ENCODE measurements at regions not wholly inside any gene's neighbourhood (a gene's known extent, or its start where the extent isn't known, plus 50 kb on each side); places are given as distances from the start of the nearest gene placed in this dataset.

DNA sequence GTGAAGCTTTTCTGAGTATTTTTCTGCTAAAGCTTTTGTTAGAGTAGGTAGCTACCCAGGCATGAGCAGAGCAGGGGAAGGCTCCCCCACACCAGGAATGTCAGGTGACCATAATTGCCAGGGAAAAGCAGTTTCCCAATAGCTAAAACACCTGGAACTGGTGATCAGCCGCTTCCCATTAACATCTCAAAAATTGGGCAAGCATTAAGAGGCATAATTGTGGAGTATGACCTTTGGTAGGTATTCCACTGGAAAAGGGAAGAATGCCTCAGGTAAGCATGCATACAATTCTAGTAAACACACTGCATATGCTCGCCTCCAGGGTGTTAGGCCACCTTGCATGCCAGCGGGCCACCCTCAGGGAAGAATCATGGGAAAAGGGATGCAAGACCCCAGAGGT is 84.5 kb downstream of the CCR1 start:
- no peaks in the 10 kb centered on the region for H3K27me3 ChIP-seq (ENCODE audit: control insufficient read depth, insufficient read depth, low read length)
- H3K36me3 ChIP-seq (replicated peaks; ENCODE audit: control insufficient read depth, insufficient read depth, low read length), result no peaks in the 10 kb centered on the region
- H3K4me3 ChIP-seq (ENCODE audit: insufficient read depth, low read depth, low read length), result no peak overlapping the region
- DNase-seq, result no peak

DNA sequence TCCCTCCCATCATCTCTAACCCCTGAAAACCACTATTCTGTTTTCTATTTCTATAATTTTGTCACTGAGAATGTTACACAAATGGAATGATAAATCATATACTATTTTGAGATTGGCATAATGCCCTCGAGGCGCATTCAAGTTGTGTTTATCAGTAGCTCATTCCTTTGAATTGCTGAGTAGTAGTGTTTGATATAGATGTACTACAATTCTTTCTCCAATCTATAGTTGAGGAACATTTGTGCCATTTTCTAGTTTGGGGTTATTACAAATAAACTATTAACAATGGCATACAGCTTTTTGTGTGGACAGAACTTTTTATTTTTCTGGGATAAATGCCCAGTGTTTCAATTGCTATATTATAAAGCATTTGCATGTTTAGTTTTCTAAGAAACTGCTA is 86.0 kb downstream of the CCR1 start:
- Histone ChIP-seq H3K36me3 (replicated peaks; ENCODE audit: control insufficient read depth, insufficient read depth, low read length) (no peaks in the 10 kb centered on the region), H3K27me3 (ENCODE audit: control insufficient read depth, insufficient read depth, low read length) (no peaks in the 10 kb centered on the region), H3K4me3 (ENCODE audit: insufficient read depth, low read depth, low read length) (no peak overlapping the region)
- DNase-seq, result no peak

DNA sequence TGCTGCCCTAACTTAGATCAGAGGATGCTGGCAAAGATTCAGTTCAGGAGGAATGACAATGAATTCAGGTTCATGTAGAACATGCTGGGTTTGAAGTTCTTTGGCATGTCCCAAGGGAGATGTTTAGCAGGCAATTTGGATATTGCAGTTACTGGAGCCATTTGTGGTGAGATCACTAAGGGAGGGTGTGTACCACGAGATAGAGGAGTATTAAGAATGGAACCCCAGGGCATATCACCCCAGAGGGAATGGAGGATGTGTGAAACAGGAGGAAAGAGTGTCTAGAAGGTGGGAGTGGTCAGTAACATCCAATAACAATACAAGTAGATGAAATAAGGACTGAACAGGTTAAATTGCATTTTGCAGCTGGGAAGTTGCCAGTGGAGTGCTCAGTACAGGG is 87.1 kb downstream of the CCR1 start:
- Histone ChIP-seq H3K4me3 (ENCODE audit: insufficient read depth, low read depth, low read length) (no peak overlapping the region), H3K36me3 (replicated peaks; ENCODE audit: control insufficient read depth, insufficient read depth, low read length) (no peaks in the 10 kb centered on the region), H3K27me3 (ENCODE audit: control insufficient read depth, insufficient read depth, low read length) (no peaks in the 10 kb centered on the region)
- no peak for DNase-seq

DNA sequence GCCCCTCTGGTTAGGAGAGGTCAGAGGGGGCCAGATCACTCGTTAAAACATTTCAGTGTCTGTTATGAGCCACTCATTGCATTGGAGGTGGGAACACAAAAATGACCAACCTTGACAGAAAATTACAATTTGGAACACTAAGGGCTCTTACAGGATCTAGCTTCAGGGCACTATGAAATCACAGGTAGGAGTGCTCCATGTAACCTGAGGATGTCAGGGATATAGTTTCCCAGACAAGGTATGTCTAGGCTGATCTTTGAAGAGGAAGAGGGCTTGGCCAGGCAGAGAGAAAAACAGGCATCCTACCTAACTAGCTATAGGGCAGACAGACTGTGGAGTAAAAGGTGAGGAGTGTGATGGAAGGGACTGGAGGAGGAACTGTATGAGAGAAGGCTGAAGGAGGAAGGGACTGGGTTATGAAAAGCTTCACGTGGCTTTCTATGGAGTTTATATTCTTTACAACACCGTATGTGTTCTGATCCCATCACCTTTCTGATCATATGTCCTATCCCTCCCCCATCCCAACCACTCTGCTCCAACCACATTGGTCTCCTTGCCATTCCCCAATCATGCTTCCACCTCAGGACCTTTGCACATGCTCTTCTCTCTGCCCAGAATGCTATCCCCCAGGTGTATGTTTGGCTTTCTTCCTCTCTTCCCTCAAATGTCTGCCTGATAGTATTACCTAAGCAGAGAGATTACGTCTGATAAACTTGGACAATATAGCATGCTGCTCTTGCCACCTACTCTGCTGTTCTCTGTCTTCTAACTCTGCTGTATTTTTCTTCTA is 88.2 kb downstream of the CCR1 start:
- Histone ChIP-seq H3K4me3 (ENCODE audit: insufficient read depth, low read depth, low read length) (no peak overlapping the region), H3K36me3 (replicated peaks; ENCODE audit: control insufficient read depth, insufficient read depth, low read length) (no peaks in the 10 kb centered on the region), H3K27me3 (ENCODE audit: control insufficient read depth, insufficient read depth, low read length) (no peaks in the 10 kb centered on the region)
- DNase-seq, result no peak

- no peak for DNase-seq
- no peaks in the 10 kb centered on the region for H3K27me3 ChIP-seq (ENCODE audit: control insufficient read depth, insufficient read depth, low read length)
- H3K4me3 ChIP-seq (ENCODE audit: insufficient read depth, low read depth, low read length), result no peak overlapping the region
Measured at GRCh38 chr3:46119253-46119652, 88.9 kb downstream of the CCR1 start.

GRCh38 chr3:46116996-46117395 is 89.7 kb upstream of the XCR1 start:
- H3K27me3 ChIP-seq (ENCODE audit: control insufficient read depth, insufficient read depth, low read length), result no peaks in the 10 kb centered on the region
- H3K4me3 ChIP-seq (ENCODE audit: insufficient read depth, low read depth, low read length), result no peak overlapping the region
- no peak for DNase-seq
- H3K36me3 ChIP-seq (replicated peaks; ENCODE audit: control insufficient read depth, insufficient read depth, low read length), result no peaks in the 10 kb centered on the region

More at GRCh38 chr3:46119253-46119652, 88.9 kb downstream of the CCR1 start:
- H3K36me3 ChIP-seq (replicated peaks; ENCODE audit: control insufficient read depth, insufficient read depth, low read length), result no peaks in the 10 kb centered on the region

- H3K36me3 ChIP-seq (replicated peaks; ENCODE audit: control insufficient read depth, insufficient read depth, low read length), result no peaks in the 10 kb centered on the region
- no peak overlapping the region for H3K4me3 ChIP-seq (ENCODE audit: insufficient read depth, low read depth, low read length)
- no peak for DNase-seq
- no peaks in the 10 kb centered on the region for H3K27me3 ChIP-seq (ENCODE audit: control insufficient read depth, insufficient read depth, low read length)
Measured at GRCh38 chr3:46114323-46114988, 87.2 kb upstream of the XCR1 start.

GRCh38 chr3:46113608-46114007 is 86.3 kb upstream of the XCR1 start:
- no peaks in the 10 kb centered on the region for H3K27me3 ChIP-seq (ENCODE audit: control insufficient read depth, insufficient read depth, low read length)
- no peak overlapping the region for H3K4me3 ChIP-seq (ENCODE audit: insufficient read depth, low read depth, low read length)
- no peaks in the 10 kb centered on the region for H3K36me3 ChIP-seq (replicated peaks; ENCODE audit: control insufficient read depth, insufficient read depth, low read length)
- no peak for DNase-seq

DNA sequence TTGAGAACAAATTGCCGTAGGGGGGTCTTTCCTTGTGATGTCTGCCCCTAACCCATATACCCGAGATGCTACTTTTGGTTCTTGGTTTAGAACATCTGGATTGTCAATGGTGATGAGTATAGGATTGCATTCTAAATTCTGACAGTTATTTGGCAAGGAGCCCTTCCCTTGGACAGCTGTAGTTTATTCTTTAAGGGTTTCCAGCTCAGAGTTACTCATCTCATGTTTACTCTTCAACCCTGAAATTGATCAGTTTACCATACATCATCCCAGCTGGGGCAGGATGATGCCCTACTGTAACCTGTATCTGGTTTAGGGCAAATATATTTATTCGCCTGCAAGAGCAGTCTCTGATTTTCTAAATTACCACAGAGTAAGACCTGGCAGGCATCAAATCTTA is 85.7 kb upstream of the XCR1 start:
- H3K36me3 ChIP-seq (replicated peaks; ENCODE audit: control insufficient read depth, insufficient read depth, low read length), result no peaks in the 10 kb centered on the region
- H3K4me3 ChIP-seq (ENCODE audit: insufficient read depth, low read depth, low read length), result no peak overlapping the region
- no peaks in the 10 kb centered on the region for H3K27me3 ChIP-seq (ENCODE audit: control insufficient read depth, insufficient read depth, low read length)
- no peak for DNase-seq

DNA sequence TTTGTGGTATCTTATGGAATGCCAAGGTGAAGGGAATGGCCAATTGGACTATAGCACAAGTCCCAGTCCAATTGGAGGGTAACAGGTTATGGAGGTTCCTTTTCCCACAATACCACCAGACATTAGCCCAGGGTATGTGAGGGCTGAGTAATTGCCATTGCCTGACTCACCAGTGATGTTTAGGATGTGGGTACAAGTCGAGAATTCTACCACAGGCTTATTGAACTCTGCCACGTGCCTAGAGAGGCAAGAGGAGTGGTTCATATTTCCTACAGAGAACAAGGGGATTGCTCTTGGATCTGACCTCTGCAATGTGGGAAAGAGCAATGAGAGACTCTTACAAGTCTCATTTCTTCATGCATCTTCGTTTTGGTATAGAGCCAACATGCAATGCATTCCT is 85.0 kb upstream of the XCR1 start:
- Histone ChIP-seq H3K36me3 (replicated peaks; ENCODE audit: control insufficient read depth, insufficient read depth, low read length) (no peaks in the 10 kb centered on the region), H3K4me3 (ENCODE audit: insufficient read depth, low read depth, low read length) (no peak overlapping the region), H3K27me3 (ENCODE audit: control insufficient read depth, insufficient read depth, low read length) (no peaks in the 10 kb centered on the region)
- DNase-seq, result no peak

DNA sequence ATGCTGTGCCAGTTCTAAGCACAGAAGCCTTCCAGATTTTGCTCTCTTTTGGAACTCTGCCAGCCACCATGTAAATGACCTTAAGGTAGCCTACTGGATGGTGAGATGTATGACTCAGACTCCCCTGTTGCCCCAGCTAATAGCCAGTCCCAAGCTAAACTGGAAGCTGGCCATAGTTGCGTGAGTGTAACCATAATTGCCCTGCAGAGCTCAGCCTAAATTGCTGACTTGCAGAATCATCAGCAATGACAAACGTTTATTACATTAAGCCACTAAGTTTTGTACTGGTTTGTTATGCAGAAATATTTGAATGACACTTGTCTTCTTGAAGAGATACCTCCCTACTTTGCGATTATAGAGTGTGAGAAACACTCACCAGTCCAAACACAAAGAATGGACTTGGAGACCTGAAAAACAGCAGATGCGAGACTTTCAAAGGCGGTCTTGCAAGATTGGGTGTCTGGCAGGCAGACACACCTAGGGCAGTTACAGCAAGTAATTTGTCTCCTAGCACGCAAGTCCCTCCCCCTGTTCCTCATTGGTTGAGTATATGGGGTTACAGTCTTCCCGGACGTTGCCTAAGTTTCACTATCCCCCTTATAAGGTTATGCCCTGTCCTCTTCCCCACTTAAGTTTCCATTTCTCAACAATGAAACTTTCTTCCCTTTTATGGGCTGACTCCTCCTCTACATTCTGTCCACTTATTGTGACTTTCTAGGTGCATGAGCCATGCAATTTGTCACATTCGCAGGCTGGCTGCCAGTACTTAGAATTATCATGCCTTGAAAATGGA is 83.6 kb upstream of the XCR1 start:
- no peak for DNase-seq
- H3K4me3 ChIP-seq (ENCODE audit: insufficient read depth, low read depth, low read length), result no peak overlapping the region
- no peaks in the 10 kb centered on the region for H3K36me3 ChIP-seq (replicated peaks; ENCODE audit: control insufficient read depth, insufficient read depth, low read length)
- no peaks in the 10 kb centered on the region for H3K27me3 ChIP-seq (ENCODE audit: control insufficient read depth, insufficient read depth, low read length)

DNA sequence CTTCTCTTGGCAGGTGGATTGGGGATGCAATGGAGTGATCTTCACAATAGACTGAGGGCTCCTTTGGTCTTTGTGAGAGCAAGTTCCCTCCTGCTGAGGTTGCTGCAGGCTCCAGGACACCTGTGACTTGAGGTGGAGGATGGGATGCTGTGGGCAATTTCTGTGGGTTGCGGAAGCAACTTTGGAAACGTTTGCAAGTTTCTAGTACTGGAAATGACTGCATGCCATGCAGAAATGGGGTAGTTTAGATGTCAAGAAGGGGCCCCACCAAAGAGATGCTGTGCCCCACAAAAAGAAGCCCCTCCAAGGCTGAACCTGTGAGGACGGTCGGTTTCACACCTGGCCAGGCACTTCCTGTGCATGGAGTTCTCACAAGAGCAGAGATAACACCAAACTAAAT is 80.4 kb upstream of the XCR1 start:
- no peaks in the 10 kb centered on the region for H3K27me3 ChIP-seq (ENCODE audit: control insufficient read depth, insufficient read depth, low read length)
- H3K36me3 ChIP-seq (replicated peaks; ENCODE audit: control insufficient read depth, insufficient read depth, low read length), result no peaks in the 10 kb centered on the region
- DNase-seq, result no peak
- H3K4me3 ChIP-seq (ENCODE audit: insufficient read depth, low read depth, low read length), result no peak overlapping the region

DNA sequence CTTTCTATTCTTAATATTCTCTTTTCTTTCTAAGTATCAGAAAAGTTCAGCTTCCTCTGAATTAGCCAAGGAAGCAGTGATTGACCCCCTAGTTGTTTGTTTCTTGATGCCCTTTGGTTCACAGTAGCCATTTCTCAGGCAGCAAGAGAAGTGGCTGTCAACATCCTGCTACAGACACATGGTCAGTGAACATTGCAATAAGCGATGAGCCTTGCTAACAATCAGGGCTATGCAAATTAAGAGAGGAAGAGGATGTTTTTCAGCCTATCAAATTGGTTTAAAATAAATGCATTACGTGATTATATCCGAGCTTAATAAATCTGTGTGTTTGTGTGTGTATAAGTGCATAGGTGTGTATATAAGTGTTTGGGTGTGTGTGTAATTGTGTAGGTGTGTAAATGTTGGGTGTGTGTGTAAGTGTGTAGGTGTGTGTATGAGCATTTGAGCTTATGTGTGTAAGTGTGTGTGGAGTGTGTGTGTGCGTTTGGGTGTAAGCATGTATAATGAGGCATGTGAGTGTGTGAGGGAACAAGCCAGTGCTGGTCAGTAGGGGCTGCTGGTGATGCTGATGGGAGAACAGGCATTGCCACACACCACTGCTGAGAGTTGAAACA is 78.1 kb upstream of the XCR1 start:
- no peak overlapping the region for H3K4me3 ChIP-seq (ENCODE audit: insufficient read depth, low read depth, low read length)
- no peaks in the 10 kb centered on the region for H3K27me3 ChIP-seq (ENCODE audit: control insufficient read depth, insufficient read depth, low read length)
- no peak for DNase-seq
- no peaks in the 10 kb centered on the region for H3K36me3 ChIP-seq (replicated peaks; ENCODE audit: control insufficient read depth, insufficient read depth, low read length)

- Histone ChIP-seq H3K36me3 (replicated peaks; ENCODE audit: control insufficient read depth, insufficient read depth, low read length) (no peaks in the 10 kb centered on the region), H3K4me3 (ENCODE audit: insufficient read depth, low read depth, low read length) (no peak overlapping the region), H3K27me3 (ENCODE audit: control insufficient read depth, insufficient read depth, low read length) (no peaks in the 10 kb centered on the region)
- no peak for DNase-seq
Measured at GRCh38 chr3:46104706-46105105, 77.4 kb upstream of the XCR1 start.

DNA sequence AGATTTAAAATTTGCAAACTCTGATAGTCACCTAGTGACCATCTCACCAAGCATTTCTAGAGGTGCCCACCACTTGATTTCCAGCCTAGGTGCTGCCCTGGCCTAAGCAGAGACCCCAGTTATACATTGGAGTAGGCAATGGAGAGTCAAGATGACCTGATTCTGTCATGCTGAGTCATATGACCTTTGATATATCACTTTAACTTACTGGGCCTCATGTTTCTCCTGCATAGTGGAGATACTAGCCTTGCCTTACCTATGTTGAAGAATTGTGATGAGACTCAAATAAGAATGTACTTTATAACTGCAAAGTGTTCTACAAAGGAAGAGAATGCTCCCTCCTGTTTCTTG is 75.5 kb upstream of the XCR1 start:
- no peaks in the 10 kb centered on the region for H3K27me3 ChIP-seq (ENCODE audit: control insufficient read depth, insufficient read depth, low read length)
- H3K36me3 ChIP-seq (replicated peaks; ENCODE audit: control insufficient read depth, insufficient read depth, low read length), result no peaks in the 10 kb centered on the region
- no peak overlapping the region for H3K4me3 ChIP-seq (ENCODE audit: insufficient read depth, low read depth, low read length)
- no peak for DNase-seq

Data from H7 (cell line).